RWPE2 (cell line): ENCODE measurements at regions not wholly inside any gene's neighbourhood (a gene's known extent, or its start where the extent isn't known, plus 50 kb on each side); places are given as distances from the start of the nearest gene placed in this dataset.

Source experiments
- ATAC-seq: fragments of 200-7000 bp; cut with Tn5 transposase; 3 replicates; pipeline ENCODE4 v1.9.1; 2021; ENCODE audit warnings: low read depth
- DNase-seq: peaks from one replicate; pipeline ENCODE4 v3.0.0-alpha.2; 2020; ENCODE audit warnings: low spot score
- H3K27ac ChIP-seq: fragments of 450-650 bp; 2 replicates; pipeline ENCODE4 v1.5.1; 2017; ENCODE audit warnings: mild to moderate bottlenecking; ENCODE audit not compliant: poor library complexity, severe bottlenecking
- H3K27me3 ChIP-seq: fragments of 250-450 bp; sonication (Bioruptor Pico); 2 replicates; pipeline ENCODE4 v1.5.1; 2021; ENCODE audit warnings: mild to moderate bottlenecking, moderate library complexity; ENCODE audit not compliant: insufficient read depth, poor library complexity, severe bottlenecking
- H3K36me3 ChIP-seq: fragments of 250-450 bp; sonication (Bioruptor Pico); 2 replicates; pipeline ENCODE4 v1.5.1; 2020; ENCODE audit warnings: low read depth, mild to moderate bottlenecking, moderate library complexity
- H3K4me1 ChIP-seq: fragments of 250-450 bp; sonication (Bioruptor Pico); 2 replicates; pipeline ENCODE4 v1.5.1; 2021; ENCODE audit warnings: mild to moderate bottlenecking, moderate library complexity; ENCODE audit not compliant: insufficient read depth, poor library complexity, severe bottlenecking
- H3K4me3 ChIP-seq: fragments of 250-450 bp; sonication (Bioruptor Pico); 2 replicates; pipeline ENCODE4 v1.5.1; 2021; ENCODE audit warnings: mild to moderate bottlenecking, moderate library complexity; ENCODE audit not compliant: severe bottlenecking
- H3K9me3 ChIP-seq: fragments of 250-450 bp; sonication (Bioruptor Pico); 2 replicates; pipeline ENCODE4 v1.5.1; 2021; ENCODE audit warnings: mild to moderate bottlenecking, moderate library complexity; ENCODE audit not compliant: severe bottlenecking
- TF ChIP-seq, protein P1 (sequence below): fragments of 450-650 bp; IDR thresholded peaks from one replicate; pipeline ENCODE4 v1.5.1; 2017; ENCODE audit warnings: mild to moderate bottlenecking, moderate library complexity; ENCODE audit not compliant: poor library complexity, severe bottlenecking

DNA sequence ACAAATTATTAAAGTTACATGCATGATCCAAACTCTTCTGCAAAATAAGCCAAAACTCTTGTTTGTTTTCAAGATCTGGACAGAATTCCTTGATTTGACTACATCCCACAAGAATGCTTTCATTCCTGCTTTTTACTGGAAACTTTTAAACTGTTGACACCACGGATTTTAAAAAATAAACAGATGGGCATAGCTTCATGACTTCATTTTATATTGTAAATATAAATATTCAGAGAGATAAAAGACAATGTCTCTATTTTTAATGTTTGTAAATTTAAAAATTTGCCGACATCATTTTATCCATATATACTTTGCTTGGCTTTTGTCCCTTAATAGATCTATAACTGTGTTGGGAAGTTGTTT is 134.3 kb upstream of the DCN start:
- TF ChIP-seq, protein P1, sequence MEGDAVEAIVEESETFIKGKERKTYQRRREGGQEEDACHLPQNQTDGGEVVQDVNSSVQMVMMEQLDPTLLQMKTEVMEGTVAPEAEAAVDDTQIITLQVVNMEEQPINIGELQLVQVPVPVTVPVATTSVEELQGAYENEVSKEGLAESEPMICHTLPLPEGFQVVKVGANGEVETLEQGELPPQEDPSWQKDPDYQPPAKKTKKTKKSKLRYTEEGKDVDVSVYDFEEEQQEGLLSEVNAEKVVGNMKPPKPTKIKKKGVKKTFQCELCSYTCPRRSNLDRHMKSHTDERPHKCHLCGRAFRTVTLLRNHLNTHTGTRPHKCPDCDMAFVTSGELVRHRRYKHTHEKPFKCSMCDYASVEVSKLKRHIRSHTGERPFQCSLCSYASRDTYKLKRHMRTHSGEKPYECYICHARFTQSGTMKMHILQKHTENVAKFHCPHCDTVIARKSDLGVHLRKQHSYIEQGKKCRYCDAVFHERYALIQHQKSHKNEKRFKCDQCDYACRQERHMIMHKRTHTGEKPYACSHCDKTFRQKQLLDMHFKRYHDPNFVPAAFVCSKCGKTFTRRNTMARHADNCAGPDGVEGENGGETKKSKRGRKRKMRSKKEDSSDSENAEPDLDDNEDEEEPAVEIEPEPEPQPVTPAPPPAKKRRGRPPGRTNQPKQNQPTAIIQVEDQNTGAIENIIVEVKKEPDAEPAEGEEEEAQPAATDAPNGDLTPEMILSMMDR = no peak
- H3K9me3 ChIP-seq = no peaks in the 10 kb centered on the region
- no peaks in the 10 kb centered on the region for H3K4me1 ChIP-seq
- no peaks in the 10 kb centered on the region for H3K36me3 ChIP-seq
- ATAC-seq (no peak), DNase-seq (no peak)
- no peaks in the 10 kb centered on the region for H3K27me3 ChIP-seq
- H3K27ac ChIP-seq = no peak overlapping the region
- H3K4me3 ChIP-seq = no peak overlapping the region

DNA sequence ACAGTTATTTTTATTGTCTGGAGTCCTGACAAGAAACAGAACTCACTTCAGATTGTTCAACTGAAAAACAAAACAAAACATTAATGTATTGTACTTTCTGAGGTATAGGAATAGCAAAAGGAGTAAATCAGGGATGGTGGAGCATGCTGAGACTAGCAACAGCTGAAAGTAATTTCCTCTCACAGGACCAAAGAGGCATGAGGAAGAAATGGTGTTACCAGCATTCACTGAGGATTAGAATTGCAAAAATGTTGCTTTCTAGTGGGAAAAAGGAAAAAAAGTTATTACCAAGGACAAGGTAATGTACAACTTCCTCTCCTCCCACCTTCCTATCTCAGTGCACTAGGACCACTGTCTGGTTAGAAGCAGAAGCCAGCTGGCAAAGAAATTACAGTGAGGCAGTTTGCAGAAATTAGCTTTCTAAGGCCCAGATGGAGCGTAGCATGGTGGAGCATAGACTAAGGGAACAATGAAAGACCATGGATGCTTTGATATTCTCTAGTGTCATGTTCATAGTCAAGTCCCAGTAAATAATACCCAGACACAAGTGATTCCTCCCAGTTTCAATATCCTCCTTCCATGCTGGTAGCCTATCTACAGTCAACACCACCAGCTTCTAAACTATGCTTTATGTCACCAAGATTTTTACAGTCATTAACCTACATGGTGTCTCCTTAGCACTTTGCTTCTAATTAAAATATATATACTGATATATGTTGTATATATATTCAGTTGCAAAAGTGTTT is 133.7 kb upstream of the DCN start:
- ATAC-seq (no peak), DNase-seq (no peak)
- no peaks in the 10 kb centered on the region for H3K4me1 ChIP-seq
- no peaks in the 10 kb centered on the region for H3K27me3 ChIP-seq
- TF ChIP-seq, protein P1 = no peak
- no peak overlapping the region for H3K4me3 ChIP-seq
- H3K36me3 ChIP-seq = no peaks in the 10 kb centered on the region
- no peak overlapping the region for H3K27ac ChIP-seq
- H3K9me3 ChIP-seq = no peaks in the 10 kb centered on the region

DNA sequence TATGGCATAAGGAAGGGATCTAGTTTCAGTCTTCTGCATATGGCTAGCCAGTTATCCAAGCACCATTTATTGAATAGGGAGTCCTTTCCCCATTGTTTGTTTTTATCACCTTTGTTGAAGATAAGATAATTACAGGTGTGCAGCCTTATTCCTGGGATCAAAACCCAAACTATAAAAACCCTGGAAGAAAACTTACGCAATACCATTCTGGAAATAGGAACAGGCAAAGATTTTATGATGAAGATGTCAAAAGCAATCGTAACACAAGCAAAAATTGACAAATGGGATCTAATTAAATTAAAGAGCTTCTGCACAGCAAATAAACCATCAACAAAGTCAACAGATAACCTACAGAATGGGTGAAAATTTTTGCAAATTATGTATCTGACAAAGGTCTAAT is 128.5 kb upstream of the DCN start:
- Histone ChIP-seq H3K9me3 (no peaks in the 10 kb centered on the region), H3K36me3 (no peaks in the 10 kb centered on the region), H3K4me3 (no peak overlapping the region), H3K4me1 (no peaks in the 10 kb centered on the region), H3K27ac (no peak overlapping the region), H3K27me3 (no peaks in the 10 kb centered on the region)
- no peak for DNase-seq
- TF ChIP-seq, protein P1 = no peak
- ATAC-seq = no peak

DNA sequence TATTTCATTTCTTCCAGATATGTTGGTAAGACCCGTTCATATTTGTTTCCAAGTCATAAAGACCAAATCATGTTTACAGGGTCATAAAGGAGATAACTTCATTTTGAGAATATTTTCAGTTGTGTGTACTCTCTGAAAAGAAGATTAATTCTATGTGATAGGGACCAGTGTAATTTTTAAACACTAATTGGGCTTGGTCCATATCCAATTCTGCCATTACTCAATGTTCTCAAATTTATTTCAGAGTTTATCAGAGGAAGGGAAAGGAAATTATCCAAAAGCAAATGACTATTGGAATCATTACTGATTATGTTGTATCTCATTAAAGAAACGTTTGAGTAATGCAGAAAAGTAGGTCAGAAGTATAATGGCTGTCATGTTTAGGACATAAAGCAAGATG is 126.8 kb upstream of the DCN start:
- DNase-seq (no peak), ATAC-seq (no peak)
- H3K36me3 ChIP-seq = no peaks in the 10 kb centered on the region
- no peak overlapping the region for H3K27ac ChIP-seq
- TF ChIP-seq, protein P1 = no peak
- H3K9me3 ChIP-seq = no peaks in the 10 kb centered on the region
- no peaks in the 10 kb centered on the region for H3K27me3 ChIP-seq
- H3K4me1 ChIP-seq = no peaks in the 10 kb centered on the region
- no peak overlapping the region for H3K4me3 ChIP-seq

DNA sequence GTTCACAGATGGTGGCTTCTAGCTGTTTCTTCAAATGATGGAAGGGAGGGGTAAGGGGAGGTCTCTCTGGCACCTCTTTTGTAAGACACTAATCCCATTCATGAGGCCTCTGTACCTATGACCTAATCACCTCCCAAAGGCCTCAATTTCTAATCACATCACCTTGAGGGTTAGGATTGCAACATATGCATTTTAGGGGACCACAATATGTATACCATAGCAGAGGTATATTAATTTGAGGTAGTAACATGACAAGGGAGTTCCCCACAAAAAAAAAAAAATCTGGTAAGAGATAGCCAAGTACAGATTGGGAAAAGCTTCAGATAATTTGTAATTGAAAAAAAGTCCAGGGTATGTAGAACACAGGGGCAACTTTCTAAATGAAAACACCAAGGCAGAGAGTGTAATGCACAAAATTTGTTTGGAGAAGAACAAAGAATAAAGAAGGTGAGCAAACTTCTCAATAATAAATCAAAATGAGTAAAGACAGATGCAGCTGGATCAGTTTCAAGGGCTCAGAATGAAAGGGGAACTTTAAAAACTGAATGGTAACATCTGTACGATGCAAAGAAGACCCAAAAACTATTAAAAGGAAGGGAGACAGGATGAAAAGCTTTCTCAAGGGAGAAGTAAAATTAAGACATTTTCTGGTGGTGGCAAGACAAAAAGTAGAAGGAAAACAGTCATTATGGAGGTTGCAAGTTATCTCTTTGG is 125.5 kb upstream of the DCN start:
- TF ChIP-seq, protein P1 = no peak
- Histone ChIP-seq H3K4me3 (no peak overlapping the region), H3K36me3 (no peaks in the 10 kb centered on the region), H3K9me3 (no peaks in the 10 kb centered on the region), H3K27me3 (no peaks in the 10 kb centered on the region), H3K27ac (no peak overlapping the region), H3K4me1 (no peaks in the 10 kb centered on the region)
- no peak for DNase-seq
- no peak for ATAC-seq
